Adrenal gland (tissue), 9 donors: ENCODE measurements at regions not wholly inside any gene's neighbourhood (a gene's known extent, or its start where the extent isn't known, plus 50 kb on each side); places are given as distances from the start of the nearest gene placed in this dataset.

Experiments used
- DNase-seq, 7 donors: peaks; one replicate each; pipeline ENCODE4 v3.0.0-alpha.2; 2019 to 2020
- H3K27ac ChIP-seq, 5 donors: fragments of 200-600 bp; sonication (generic) in 4 of 5; 1 replicate in 3 of 5; 2 replicates in 2 of 5; pipeline versions ENCODE4 v1.5.1 to v1.8.0; 2016 to 2020; ENCODE audit warnings: mild to moderate bottlenecking in 1 of 5
- H3K27me3 ChIP-seq: fragments of 200-600 bp; 2 replicates; pipeline ENCODE4 v1.8.0; 2021
- H3K36me3 ChIP-seq, 2 donors: fragments of 200-600 bp; replicated peaks in 1 of 2; 1 replicate in 1 of 2; 2 replicates in 1 of 2; pipeline versions ENCODE4 v1.5.1 to v1.8.0; 2018 to 2022
- H3K4me1 ChIP-seq, 2 donors: fragments of 200-600 bp; replicated peaks in 1 of 2; 1 replicate in 1 of 2; 2 replicates in 1 of 2; pipeline versions ENCODE4 v1.5.1 to v1.8.0; 2018 to 2021
- H3K4me3 ChIP-seq, 4 donors: fragments of 200-600 bp; sonication (generic) in 3 of 4; one replicate each; pipeline ENCODE4 v1.5.1; 2016 to 2018
- H3K9me3 ChIP-seq, 3 donors: fragments of 200-600 bp; sonication (generic) in 1 of 3; replicated peaks in 1 of 3; 1 replicate in 2 of 3; 2 replicates in 1 of 3; pipeline versions ENCODE4 v1.5.1 to v1.8.0; 2016 to 2021
- CTCF ChIP-seq, 6 experiments: fragments of 450-650 bp in 4 of 6; fragments of 200-600 bp in 2 of 6; sonication (generic) in 1 of 6; IDR thresholded peaks; 1 replicate in 5 of 6; 2 replicates in 1 of 6; pipeline versions ENCODE4 v1.5.1 to v1.8.0; 2016 to 2021; ENCODE audit warnings: antibody characterized with exemption in 6 of 6, mild to moderate bottlenecking in 2 of 6, moderate library complexity in 1 of 6
- POLR2A ChIP-seq, 2 donors: fragments of 450-650 bp; IDR thresholded peaks; one replicate each; pipeline ENCODE4 v1.6.1; 2017; ENCODE audit warnings: antibody characterized with exemption in 2 of 2, mild to moderate bottlenecking in 2 of 2, moderate library complexity in 1 of 2
- WGBS, 4 donors: extraction: QIAGEN DNeasy Blood & Tissue Kit in 2 of 4; methylation state at CpG; one replicate each; pipeline versions ENCODE4 v1.1.5 to v1.1.7; 2013 to 2017; 5-methylcytosine and 5-hydroxymethylcytosine counted together
- intact Hi-C, 2 donors: fragments of 100-400 bp; cut with DNase I; formaldehyde crosslinking; loops; one replicate each; pipeline versions ENCODE4 v1.14.1 to v1.15.0; 2022 to 2023
- donor health status: healthy with polysubstance abuse.
- donor health status: Bipolar disorder and iron deficiency.
- donor health status: DM: yes; HTN: yes; CAD: no.
- donor health status: DM: no; HTN: no; CAD: no.
- donor health status: DM: no; HTN: no; CAD: no.

GRCh38 chr12:74647256-74647655 lies 109.6 kb downstream of the ATXN7L3B start:
- Histone ChIP-seq H3K4me1 (no peaks in the 10 kb centered on the region), H3K9me3 (no peaks in the 10 kb centered on the region), H3K27me3 (no peaks in the 10 kb centered on the region), H3K36me3 (no peaks in the 10 kb centered on the region), H3K4me3 (no peak overlapping the region), H3K27ac (no peak overlapping the region)
- intact Hi-C loops = no loop called here
- no peak for TF ChIP-seq POLR2A (IDR thresholded peaks at IDR 0.05)
- no peak for TF ChIP-seq CTCF (IDR thresholded peaks at IDR 0.05)
- DNase-seq = no peak
- WGBS, 4 donors = 3 to 18% (median 7%) methylated on average over 2 of the region's 2 CpGs

GRCh38 chr12:74656251-74656650 lies 118.6 kb downstream of the ATXN7L3B start:
- H3K4me1 ChIP-seq = no peaks in the 10 kb centered on the region
- no peak for TF ChIP-seq POLR2A (IDR thresholded peaks at IDR 0.05)
- TF ChIP-seq CTCF (IDR thresholded peaks at IDR 0.05) = no peak
- no peak overlapping the region for H3K4me3 ChIP-seq

GRCh38 chr12:74660442-74660841 lies 122.8 kb downstream of the ATXN7L3B start:
- TF ChIP-seq POLR2A (IDR thresholded peaks at IDR 0.05) (no peak), CTCF (IDR thresholded peaks at IDR 0.05) (no peak)
- DNase-seq = no peak
- H3K27me3 ChIP-seq = no peaks in the 10 kb centered on the region
- WGBS, 4 donors = 69 to 80% (median 73%) methylated on average over 5 of the region's 5 CpGs
- intact Hi-C loops = no loop called here
- no peaks in the 10 kb centered on the region for H3K9me3 ChIP-seq
- no peaks in the 10 kb centered on the region for H3K4me1 ChIP-seq
- no peaks in the 10 kb centered on the region for H3K36me3 ChIP-seq
- H3K4me3 ChIP-seq = no peak overlapping the region
- no peak overlapping the region for H3K27ac ChIP-seq

More at GRCh38 chr12:74656251-74656650, 118.6 kb downstream of the ATXN7L3B start:
- H3K27ac ChIP-seq = no peak overlapping the region
- H3K36me3 ChIP-seq = no peaks in the 10 kb centered on the region
- intact Hi-C loops = no loop called here
- no peak for DNase-seq
- H3K27me3 ChIP-seq = no peaks in the 10 kb centered on the region
- no peaks in the 10 kb centered on the region for H3K9me3 ChIP-seq

GRCh38 chr12:74663958-74664357 lies 126.3 kb downstream of the ATXN7L3B start:
- DNase-seq = no peak
- Histone ChIP-seq H3K9me3 (no peaks in the 10 kb centered on the region), H3K27me3 (no peaks in the 10 kb centered on the region), H3K36me3 (no peaks in the 10 kb centered on the region), H3K27ac (no peak overlapping the region), H3K4me3 (no peak overlapping the region), H3K4me1 (no peaks in the 10 kb centered on the region)
- intact Hi-C loops = no loop called here
- 94 to 97% (median 96%) methylated on average over 20 of the region's 20 CpGs for WGBS, 4 donors
- TF ChIP-seq POLR2A (IDR thresholded peaks at IDR 0.05) (no peak), CTCF (IDR thresholded peaks at IDR 0.05) (no peak)
